ENCODE measurements at regions not wholly inside any gene's neighbourhood (a gene's known extent, or its start where the extent isn't known, plus 50 kb on each side); places are given as distances from the start of the nearest gene placed in this dataset.

- TF ChIP-seq SPI1 (IDR thresholded peaks at IDR 0.05; ENCODE audit: low read depth, low read length) (no peak), POU2F2 (IDR thresholded peaks at IDR 0.05; ENCODE audit: low read depth, low read length) (no peak), PAX5 (IDR thresholded peaks at IDR 0.05; ENCODE audit: insufficient read depth, low read length, severe bottlenecking) (no peak), POLR2AphosphoS5 (IDR thresholded peaks at IDR 0.05; ENCODE audit: low read depth, low read length) (no peak), TAF1 (IDR thresholded peaks at IDR 0.05; ENCODE audit: low read depth, low read length) (no peak), POLR2A (IDR thresholded peaks at IDR 0.05; ENCODE audit: low read depth, low read length) (no peak)
- FAIRE-seq, result no peak
- DNase-seq (ENCODE audit: insufficient read length, low spot score), result no peak
Measured at GRCh38 chr14:84857571-84857970, 672.4 kb upstream of the FLRT2 start.

DNA sequence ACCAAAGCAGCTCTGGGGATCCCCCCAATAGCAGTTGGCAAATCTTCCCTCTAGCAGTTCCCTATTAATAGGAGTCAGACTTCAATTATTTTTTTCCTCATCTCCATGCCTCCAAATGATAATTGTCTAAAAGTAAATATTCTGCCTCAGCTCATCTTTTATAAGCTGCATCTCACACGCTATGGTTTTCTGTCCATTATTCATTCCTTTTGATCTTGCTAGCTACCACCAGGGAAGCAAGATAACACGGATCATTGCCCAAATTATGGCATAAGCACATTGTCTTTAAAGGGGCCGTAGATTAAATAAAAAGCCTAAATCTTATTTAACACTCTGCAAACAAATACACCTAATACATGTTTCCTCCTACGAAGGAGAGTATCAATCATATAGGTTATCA lies 670.8 kb upstream of the FLRT2 start:
- DNase-seq (ENCODE audit: insufficient read length, low spot score), result no peak
- no peak for TF ChIP-seq POLR2A (IDR thresholded peaks at IDR 0.05; ENCODE audit: low read depth, low read length)
- TF ChIP-seq PAX5 (IDR thresholded peaks at IDR 0.05; ENCODE audit: insufficient read depth, low read length, severe bottlenecking), result no peak
- TF ChIP-seq SPI1 (IDR thresholded peaks at IDR 0.05; ENCODE audit: low read depth, low read length), result no peak
- no peak for TF ChIP-seq POU2F2 (IDR thresholded peaks at IDR 0.05; ENCODE audit: low read depth, low read length)
- no peak for TF ChIP-seq POLR2AphosphoS5 (IDR thresholded peaks at IDR 0.05; ENCODE audit: low read depth, low read length)
- no peak for TF ChIP-seq TAF1 (IDR thresholded peaks at IDR 0.05; ENCODE audit: low read depth, low read length)
- FAIRE-seq, result no peak

DNA sequence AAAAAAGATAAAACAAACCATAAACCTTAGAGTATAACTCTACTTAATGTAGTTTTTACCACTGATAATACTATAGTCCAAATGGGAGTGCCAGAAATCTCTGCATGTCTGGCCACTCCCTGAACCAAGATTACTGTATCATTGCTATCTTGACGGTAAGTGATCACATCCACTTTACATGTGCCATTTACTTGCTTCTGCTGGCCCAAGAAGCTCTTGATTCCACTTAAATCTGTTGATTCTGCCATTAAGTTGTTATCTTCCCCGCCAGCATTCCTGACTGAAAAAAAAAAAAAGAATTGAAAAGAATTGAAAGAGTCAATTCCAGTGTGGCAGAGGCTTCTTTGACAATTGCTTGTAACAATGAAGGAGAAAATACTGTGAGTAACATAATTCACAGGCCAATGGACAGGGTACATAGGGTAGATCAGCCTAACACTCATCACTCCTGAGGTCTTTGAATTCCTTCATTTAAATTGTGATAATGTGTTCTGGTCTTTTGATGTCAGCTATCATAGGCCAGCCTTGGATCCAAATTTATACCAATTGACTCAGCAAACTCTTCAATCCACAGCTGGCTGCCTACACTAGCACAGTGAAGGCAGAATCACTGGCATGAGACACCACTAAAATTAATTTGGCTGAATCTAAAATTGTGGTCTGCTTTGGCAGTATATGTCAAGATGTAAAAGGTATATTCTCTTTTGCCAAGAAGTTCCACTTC lies 665.2 kb upstream of the FLRT2 start:
- DNase-seq (ENCODE audit: insufficient read length, low spot score) (no peak), FAIRE-seq (no peak)
- no peak for TF ChIP-seq POLR2AphosphoS5 (IDR thresholded peaks at IDR 0.05; ENCODE audit: low read depth, low read length)
- TF ChIP-seq TAF1 (IDR thresholded peaks at IDR 0.05; ENCODE audit: low read depth, low read length), result no peak
- TF ChIP-seq POLR2A (IDR thresholded peaks at IDR 0.05; ENCODE audit: low read depth, low read length), result no peak
- TF ChIP-seq SPI1 (IDR thresholded peaks at IDR 0.05; ENCODE audit: low read depth, low read length), result no peak
- no peak for TF ChIP-seq PAX5 (IDR thresholded peaks at IDR 0.05; ENCODE audit: insufficient read depth, low read length, severe bottlenecking)
- TF ChIP-seq POU2F2 (IDR thresholded peaks at IDR 0.05; ENCODE audit: low read depth, low read length), result no peak

- TF ChIP-seq TAF1 (IDR thresholded peaks at IDR 0.05; ENCODE audit: low read depth, low read length) (no peak), POLR2A (IDR thresholded peaks at IDR 0.05; ENCODE audit: low read depth, low read length) (no peak), POLR2AphosphoS5 (IDR thresholded peaks at IDR 0.05; ENCODE audit: low read depth, low read length) (no peak), PAX5 (IDR thresholded peaks at IDR 0.05; ENCODE audit: insufficient read depth, low read length, severe bottlenecking) (no peak), POU2F2 (IDR thresholded peaks at IDR 0.05; ENCODE audit: low read depth, low read length) (no peak)
- FAIRE-seq (no peak), DNase-seq (ENCODE audit: insufficient read length, low spot score) (no peak)
Measured at GRCh38 chr14:84871734-84872133, 658.2 kb upstream of the FLRT2 start.

GRCh38 chr14:84874436-84874835 lies 655.5 kb upstream of the FLRT2 start:
- DNase-seq (ENCODE audit: insufficient read length, low spot score) (no peak), FAIRE-seq (no peak)
- TF ChIP-seq POU2F2 (IDR thresholded peaks at IDR 0.05; ENCODE audit: low read depth, low read length), result no peak
- no peak for TF ChIP-seq TAF1 (IDR thresholded peaks at IDR 0.05; ENCODE audit: low read depth, low read length)
- TF ChIP-seq POLR2AphosphoS5 (IDR thresholded peaks at IDR 0.05; ENCODE audit: low read depth, low read length), result no peak
- TF ChIP-seq SPI1 (IDR thresholded peaks at IDR 0.05; ENCODE audit: low read depth, low read length), result no peak
- no peak for TF ChIP-seq POLR2A (IDR thresholded peaks at IDR 0.05; ENCODE audit: low read depth, low read length)
- TF ChIP-seq PAX5 (IDR thresholded peaks at IDR 0.05; ENCODE audit: insufficient read depth, low read length, severe bottlenecking), result no peak

DNA sequence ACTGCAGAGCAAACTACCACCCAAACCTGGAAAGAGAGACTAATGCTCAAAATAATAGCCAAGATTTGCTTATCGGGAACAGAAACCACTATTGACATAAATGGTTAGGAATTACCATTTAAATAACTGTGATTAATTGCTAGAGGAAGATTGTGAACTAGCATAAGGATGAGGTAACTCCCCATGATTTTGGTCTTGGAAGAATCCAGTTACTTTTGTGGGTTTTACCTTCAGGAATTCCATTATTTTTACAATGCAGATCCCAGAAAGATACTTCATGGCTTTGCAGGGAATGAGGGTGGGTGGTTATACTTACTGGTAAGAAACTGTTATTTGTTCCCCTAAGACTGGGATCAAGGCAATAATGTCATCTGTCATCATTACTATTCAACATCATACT lies 652.9 kb upstream of the FLRT2 start:
- DNase-seq (ENCODE audit: insufficient read length, low spot score) (no peak), FAIRE-seq (no peak)
- no peak for TF ChIP-seq PAX5 (IDR thresholded peaks at IDR 0.05; ENCODE audit: insufficient read depth, low read length, severe bottlenecking)
- TF ChIP-seq POLR2A (IDR thresholded peaks at IDR 0.05; ENCODE audit: low read depth, low read length), result no peak
- TF ChIP-seq TAF1 (IDR thresholded peaks at IDR 0.05; ENCODE audit: low read depth, low read length), result no peak
- no peak for TF ChIP-seq POU2F2 (IDR thresholded peaks at IDR 0.05; ENCODE audit: low read depth, low read length)
- TF ChIP-seq SPI1 (IDR thresholded peaks at IDR 0.05; ENCODE audit: low read depth, low read length), result no peak
- no peak for TF ChIP-seq POLR2AphosphoS5 (IDR thresholded peaks at IDR 0.05; ENCODE audit: low read depth, low read length)

DNA sequence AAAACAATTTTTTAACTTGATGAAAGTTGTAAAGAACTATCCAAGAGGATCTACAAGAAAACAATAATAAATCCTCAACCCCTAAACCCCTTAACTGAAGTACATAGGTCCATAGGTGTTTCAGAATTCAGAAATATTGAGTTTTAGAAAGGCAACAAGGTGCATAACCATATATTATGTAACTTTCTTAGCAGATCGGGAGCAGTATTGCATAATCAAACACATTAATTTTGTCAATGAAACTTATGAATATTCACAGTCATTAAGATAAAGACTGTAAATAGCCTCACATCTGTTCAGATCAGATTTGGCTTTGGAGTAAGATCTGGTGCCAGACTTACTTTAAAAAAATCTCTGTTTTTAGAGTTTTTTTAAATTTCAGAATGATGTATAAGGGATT lies 647.1 kb upstream of the FLRT2 start:
- TF ChIP-seq SPI1 (IDR thresholded peaks at IDR 0.05; ENCODE audit: low read depth, low read length), result no peak
- TF ChIP-seq POLR2A (IDR thresholded peaks at IDR 0.05; ENCODE audit: low read depth, low read length), result no peak
- no peak for TF ChIP-seq PAX5 (IDR thresholded peaks at IDR 0.05; ENCODE audit: insufficient read depth, low read length, severe bottlenecking)
- TF ChIP-seq TAF1 (IDR thresholded peaks at IDR 0.05; ENCODE audit: low read depth, low read length), result no peak
- TF ChIP-seq POU2F2 (IDR thresholded peaks at IDR 0.05; ENCODE audit: low read depth, low read length), result no peak
- TF ChIP-seq POLR2AphosphoS5 (IDR thresholded peaks at IDR 0.05; ENCODE audit: low read depth, low read length), result no peak
- DNase-seq (ENCODE audit: insufficient read length, low spot score) (no peak), FAIRE-seq (no peak)

DNA sequence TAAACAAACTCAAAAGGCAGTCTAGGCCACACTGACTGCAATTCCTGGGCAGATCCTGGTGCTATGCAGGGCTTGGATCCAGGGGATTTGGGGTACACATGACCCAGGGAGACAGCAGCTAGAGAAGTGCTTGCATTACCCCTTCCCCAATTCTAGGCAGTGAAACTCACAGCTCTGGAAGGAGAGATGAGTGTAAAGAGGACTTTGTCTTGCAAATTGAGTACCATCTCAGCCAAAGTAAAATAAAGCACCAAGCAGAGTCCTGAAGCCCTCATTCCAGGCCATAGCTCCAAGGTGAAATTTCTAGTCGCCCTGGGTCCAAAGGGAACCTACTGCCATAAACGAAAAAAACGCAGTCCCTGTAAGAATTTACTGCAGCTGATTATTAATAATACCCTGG lies 644.9 kb upstream of the FLRT2 start:
- DNase-seq (ENCODE audit: insufficient read length, low spot score) (no peak), FAIRE-seq (no peak)
- no peak for TF ChIP-seq POLR2AphosphoS5 (IDR thresholded peaks at IDR 0.05; ENCODE audit: low read depth, low read length)
- no peak for TF ChIP-seq TAF1 (IDR thresholded peaks at IDR 0.05; ENCODE audit: low read depth, low read length)
- no peak for TF ChIP-seq PAX5 (IDR thresholded peaks at IDR 0.05; ENCODE audit: insufficient read depth, low read length, severe bottlenecking)
- TF ChIP-seq POU2F2 (IDR thresholded peaks at IDR 0.05; ENCODE audit: low read depth, low read length), result no peak
- TF ChIP-seq POLR2A (IDR thresholded peaks at IDR 0.05; ENCODE audit: low read depth, low read length), result no peak
- no peak for TF ChIP-seq SPI1 (IDR thresholded peaks at IDR 0.05; ENCODE audit: low read depth, low read length)

DNA sequence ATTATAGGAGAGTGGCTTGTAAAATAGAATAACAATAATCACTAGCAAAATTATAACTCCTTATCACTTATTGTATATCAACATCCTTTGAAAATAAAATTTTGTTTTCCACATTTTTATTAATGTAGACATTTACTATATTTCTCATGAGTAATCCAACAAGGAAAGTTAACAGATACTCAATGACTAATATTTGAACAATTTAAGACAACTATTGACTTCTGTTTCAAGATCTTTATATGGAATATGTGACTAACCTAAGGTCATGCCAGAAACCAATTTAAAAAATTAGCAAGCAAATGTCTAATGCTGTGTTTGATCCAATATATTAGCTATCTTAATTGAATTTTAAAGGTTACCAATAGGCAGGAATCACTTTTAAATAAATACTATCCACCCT lies 638.5 kb upstream of the FLRT2 start:
- no peak for DNase-seq (ENCODE audit: insufficient read length, low spot score)
- FAIRE-seq, result no peak
- TF ChIP-seq SPI1 (IDR thresholded peaks at IDR 0.05; ENCODE audit: low read depth, low read length) (no peak), TAF1 (IDR thresholded peaks at IDR 0.05; ENCODE audit: low read depth, low read length) (no peak), POU2F2 (IDR thresholded peaks at IDR 0.05; ENCODE audit: low read depth, low read length) (no peak), POLR2AphosphoS5 (IDR thresholded peaks at IDR 0.05; ENCODE audit: low read depth, low read length) (no peak), POLR2A (IDR thresholded peaks at IDR 0.05; ENCODE audit: low read depth, low read length) (no peak), PAX5 (IDR thresholded peaks at IDR 0.05; ENCODE audit: insufficient read depth, low read length, severe bottlenecking) (no peak)

Data from GM12891 (cell line).